K562 (cell line): ENCODE measurements at regions not wholly inside any gene's neighbourhood (a gene's known extent, or its start where the extent isn't known, plus 50 kb on each side); places are given as distances from the start of the nearest gene placed in this dataset.

Source experiments
- ATF4 ChIP-seq: fragments of 450-650 bp; formaldehyde crosslinking; IDR thresholded peaks from 2 replicates; pipeline ENCODE4 v1.4.0; 2022; ENCODE audit warnings: mild to moderate bottlenecking, moderate library complexity
- BACH1 ChIP-seq: fragments of 200-800 bp; sonication (Bioruptor generic); IDR thresholded peaks from 2 replicates; pipeline ENCODE4 v1.6.1; 2016; ENCODE audit warnings: missing genetic modification characterization, missing compliant biosample characterization
- GTF2E2 ChIP-seq: fragments of 200-800 bp; sonication (Bioruptor generic); IDR thresholded peaks from 2 replicates; pipeline ENCODE4 v1.6.1; 2016; ENCODE audit warnings: missing genetic modification characterization, missing compliant biosample characterization
- MBD1 ChIP-seq: fragments of 250-450 bp; sonication (Bioruptor Pico); IDR thresholded peaks from 2 replicates; pipeline ENCODE4 v1.8.0; 2022; ENCODE audit warnings: inconsistent platforms
- PHB ChIP-seq: fragments of 250-450 bp; sonication (Bioruptor Pico); IDR thresholded peaks from 2 replicates; pipeline ENCODE4 v1.5.0; 2021
- RBM15 ChIP-seq: fragments of 200-400 bp; formaldehyde crosslinking; IDR thresholded peaks from 2 replicates; pipeline ENCODE4 v1.6.1; 2018; ENCODE audit warnings: mild to moderate bottlenecking, low read length, moderate library complexity; ENCODE audit not compliant: insufficient read depth
- SAP30 ChIP-seq: fragments of 200-600 bp; sonication (generic); IDR thresholded peaks from 2 replicates; pipeline ENCODE4 v1.6.1; 2012; ENCODE audit warnings: borderline replicate concordance, low read depth, mild to moderate bottlenecking, moderate library complexity, low read length, control low read depth, inconsistent platforms; ENCODE audit not compliant: insufficient read depth, poor library complexity, severe bottlenecking
- SETDB1 ChIP-seq: IDR thresholded peaks from one replicate; pipeline ENCODE4 v1.6.1; 2012; ENCODE audit warnings: low read length, control low read depth, inconsistent platforms
- SMAD1 ChIP-seq: fragments of 150-350 bp; IDR thresholded peaks from 2 replicates; pipeline ENCODE4 v1.6.1; 2014; ENCODE audit warnings: low read length, low read depth; ENCODE audit not compliant: partially characterized antibody
- THAP12 ChIP-seq: fragments of 250-450 bp; sonication (Bioruptor Pico); IDR thresholded peaks from 2 replicates; pipeline ENCODE4 v1.9.0; 2021; ENCODE audit warnings: mild to moderate bottlenecking, inconsistent platforms
- TRIM24 ChIP-seq, 2 experiments: fragments of 450-650 bp; IDR thresholded peaks; 2 replicates each; pipeline ENCODE4 v1.6.1; 2016
- TRIM25 ChIP-seq: fragments of 450-650 bp; IDR thresholded peaks from 2 replicates; pipeline ENCODE4 v1.7.0; 2016; ENCODE audit warnings: borderline replicate concordance
- YBX1 ChIP-seq: fragments of 450-650 bp; IDR thresholded peaks from 2 replicates; pipeline ENCODE4 v1.7.1; 2016; ENCODE audit warnings: mild to moderate bottlenecking
- ZNF197 ChIP-seq: fragments of 200-800 bp; sonication (Bioruptor generic); IDR thresholded peaks from 2 replicates; pipeline ENCODE4 v1.6.1; 2016; ENCODE audit warnings: low read depth, missing genetic modification characterization, missing compliant biosample characterization
- ZNF277 ChIP-seq: fragments of 250-450 bp; sonication (Bioruptor Pico); IDR thresholded peaks from 2 replicates; pipeline ENCODE4 v1.8.0; 2022; ENCODE audit warnings: inconsistent platforms, mild to moderate bottlenecking, moderate library complexity, borderline replicate concordance
- ZNF398 ChIP-seq: fragments of 250-450 bp; sonication (Bioruptor Pico); IDR thresholded peaks from 2 replicates; pipeline ENCODE4 v1.8.0; 2021; ENCODE audit warnings: moderate library complexity, mild to moderate bottlenecking, inconsistent platforms
- ZNF668 ChIP-seq: fragments of 250-450 bp; sonication (Bioruptor Pico); IDR thresholded peaks from 2 replicates; pipeline ENCODE4 v1.8.0; 2022; ENCODE audit warnings: mild to moderate bottlenecking, inconsistent platforms

- TF ChIP-seq THAP12 (CRISPR knock-in tag) (no peak), GTF2E2 (tag) (peak; percentile 66; the same call in 1 of the 2 replicates), TRIM24 (IDR thresholded peaks at IDR 0.05) (no peak; a peak in 1 of 4 replicates), SMAD1 (no peak), RBM15 (no peak), ZNF668 (CRISPR knock-in tag) (no peak), ZNF277 (no peak), ZNF197 (CRISPR knock-in tag) (0 out of 2 replicates have a peak, but pooled peaks have one; percentile 55), MBD1 (no peak), BACH1 (peak; percentile 8), SAP30 (no peak), SETDB1 (no peak), ZNF398 (CRISPR knock-in tag) (no peak), PHB (CRISPR knock-in tag) (0 out of 2 replicates have a peak, but pooled peaks have one; percentile 18), TRIM25 (no peak), YBX1 (no peak), ATF4 (no peak)
These were observed 71.6 kb downstream of the CD2 start (continued) for GRCh38 chr1:116825720-116826438.
